A549 (cell line): ENCODE measurements at regions not wholly inside any gene's neighbourhood (a gene's known extent, or its start where the extent isn't known, plus 50 kb on each side); places are given as distances from the start of the nearest gene placed in this dataset.

Experiments used
- EHMT2 ChIP-seq: fragments of 200-600 bp; sonication (generic); IDR thresholded peaks from 2 replicates; pipeline ENCODE4 v1.6.1; 2016; ENCODE audit warnings: antibody characterized with exemption, low read depth, mild to moderate bottlenecking, moderate library complexity
- GATA3 ChIP-seq: IDR thresholded peaks from 2 replicates; pipeline ENCODE4 v1.6.1; 2012; ENCODE audit warnings: borderline replicate concordance
- HEYL ChIP-seq: fragments of 250-450 bp; sonication (Bioruptor Pico); IDR thresholded peaks from 2 replicates; pipeline ENCODE4 v1.8.0; 2021; ENCODE audit warnings: mild to moderate bottlenecking, moderate library complexity
- KDM1A ChIP-seq: fragments of 200-600 bp; sonication (generic); IDR thresholded peaks from 2 replicates; pipeline ENCODE4 v1.6.1; 2016; ENCODE audit warnings: low read depth, mild to moderate bottlenecking
- POLR2A ChIP-seq: IDR thresholded peaks from 2 replicates; pipeline ENCODE4 v1.6.1; 2012; ENCODE audit warnings: mild to moderate bottlenecking, low read length
- POLR2AphosphoS2 ChIP-seq: conservative IDR thresholded peaks from 2 replicates; pipeline ENCODE4 v1.6.1; 2012; ENCODE audit warnings: low read length, improper control_type of control experiment, inconsistent platforms
- TF ChIP-seq, protein P1 (sequence below): fragments of 200-600 bp; sonication (generic); IDR thresholded peaks from 2 replicates; pipeline ENCODE4 v1.6.1; 2016; ENCODE audit warnings: antibody characterized with exemption, mild to moderate bottlenecking, moderate library complexity
- TF ChIP-seq, protein P2 (sequence below): fragments of 450-650 bp; IDR thresholded peaks from 2 replicates; pipeline ENCODE4 v1.6.1; 2014; ENCODE audit warnings: antibody characterized with exemption

DNA sequence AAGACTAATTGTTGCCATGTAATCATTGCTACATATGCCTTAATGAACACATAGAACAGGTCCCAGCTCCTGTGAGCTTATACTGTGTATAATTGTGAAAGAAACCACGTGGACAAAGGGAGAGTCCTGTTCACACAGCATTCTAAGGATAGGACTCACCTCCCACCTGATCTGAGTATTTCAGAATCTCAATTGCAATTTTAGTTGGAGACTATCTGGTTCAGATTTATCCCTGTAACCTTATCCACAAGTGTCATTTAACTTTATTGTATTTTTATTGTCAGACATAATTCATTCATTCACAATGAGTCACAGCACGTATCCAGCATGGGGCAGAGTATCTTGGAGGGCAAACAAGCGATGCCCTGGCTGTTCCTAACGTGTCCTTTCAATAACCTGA, 448.3 kb downstream of the NTRK2 start:
- TF ChIP-seq POLR2A (no peak), HEYL (CRISPR knock-in tag) (no peak), KDM1A (no peak), POLR2AphosphoS2 (no peak), EHMT2 (no peak), GATA3 (no peak)
- TF ChIP-seq, protein P1, sequence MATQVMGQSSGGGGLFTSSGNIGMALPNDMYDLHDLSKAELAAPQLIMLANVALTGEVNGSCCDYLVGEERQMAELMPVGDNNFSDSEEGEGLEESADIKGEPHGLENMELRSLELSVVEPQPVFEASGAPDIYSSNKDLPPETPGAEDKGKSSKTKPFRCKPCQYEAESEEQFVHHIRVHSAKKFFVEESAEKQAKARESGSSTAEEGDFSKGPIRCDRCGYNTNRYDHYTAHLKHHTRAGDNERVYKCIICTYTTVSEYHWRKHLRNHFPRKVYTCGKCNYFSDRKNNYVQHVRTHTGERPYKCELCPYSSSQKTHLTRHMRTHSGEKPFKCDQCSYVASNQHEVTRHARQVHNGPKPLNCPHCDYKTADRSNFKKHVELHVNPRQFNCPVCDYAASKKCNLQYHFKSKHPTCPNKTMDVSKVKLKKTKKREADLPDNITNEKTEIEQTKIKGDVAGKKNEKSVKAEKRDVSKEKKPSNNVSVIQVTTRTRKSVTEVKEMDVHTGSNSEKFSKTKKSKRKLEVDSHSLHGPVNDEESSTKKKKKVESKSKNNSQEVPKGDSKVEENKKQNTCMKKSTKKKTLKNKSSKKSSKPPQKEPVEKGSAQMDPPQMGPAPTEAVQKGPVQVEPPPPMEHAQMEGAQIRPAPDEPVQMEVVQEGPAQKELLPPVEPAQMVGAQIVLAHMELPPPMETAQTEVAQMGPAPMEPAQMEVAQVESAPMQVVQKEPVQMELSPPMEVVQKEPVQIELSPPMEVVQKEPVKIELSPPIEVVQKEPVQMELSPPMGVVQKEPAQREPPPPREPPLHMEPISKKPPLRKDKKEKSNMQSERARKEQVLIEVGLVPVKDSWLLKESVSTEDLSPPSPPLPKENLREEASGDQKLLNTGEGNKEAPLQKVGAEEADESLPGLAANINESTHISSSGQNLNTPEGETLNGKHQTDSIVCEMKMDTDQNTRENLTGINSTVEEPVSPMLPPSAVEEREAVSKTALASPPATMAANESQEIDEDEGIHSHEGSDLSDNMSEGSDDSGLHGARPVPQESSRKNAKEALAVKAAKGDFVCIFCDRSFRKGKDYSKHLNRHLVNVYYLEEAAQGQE: no peak
- TF ChIP-seq, protein P2, sequence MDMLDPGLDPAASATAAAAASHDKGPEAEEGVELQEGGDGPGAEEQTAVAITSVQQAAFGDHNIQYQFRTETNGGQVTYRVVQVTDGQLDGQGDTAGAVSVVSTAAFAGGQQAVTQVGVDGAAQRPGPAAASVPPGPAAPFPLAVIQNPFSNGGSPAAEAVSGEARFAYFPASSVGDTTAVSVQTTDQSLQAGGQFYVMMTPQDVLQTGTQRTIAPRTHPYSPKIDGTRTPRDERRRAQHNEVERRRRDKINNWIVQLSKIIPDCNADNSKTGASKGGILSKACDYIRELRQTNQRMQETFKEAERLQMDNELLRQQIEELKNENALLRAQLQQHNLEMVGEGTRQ: no peak
